Panc1 (cell line): ENCODE measurements at regions not wholly inside any gene's neighbourhood (a gene's known extent, or its start where the extent isn't known, plus 50 kb on each side); places are given as distances from the start of the nearest gene placed in this dataset.

Experiments used
- ATAC-seq: fragments of 200-7000 bp; cut with Tn5 transposase; 2 replicates; pipeline ENCODE4 v1.9.1; 2020; ENCODE audit warnings: mild to moderate bottlenecking, moderate library complexity
- BruUV-seq: library from RNA; stranded (reverse); fragments of 400-500 nt; replicated peaks from 2 replicates; lab custom pipeline; 2021; lab: Mats Ljungman, UMichigan
- CTCF ChIA-PET: fragments of 300-600 bp; sonication (Branson Sonifier 250); formaldehyde crosslinking; loops from one replicate; lab custom pipeline; 2022; ENCODE audit warnings: antibody characterized with exemption; lab: Charles Lee
- POLR2A ChIA-PET: fragments of 300-600 bp; sonication (Branson Sonifier 250); formaldehyde crosslinking; loops from one replicate; lab custom pipeline; 2022; ENCODE audit warnings: antibody characterized with exemption; lab: Charles Lee
- DNase-seq: peaks from one replicate; pipeline ENCODE4 v3.0.0-alpha.2; 2010; ENCODE audit warnings: low read depth, low spot score
- H3K27ac ChIP-seq: 2 replicates; pipeline ENCODE4 v1.5.1; 2011; ENCODE audit warnings: mild to moderate bottlenecking, low read length, inconsistent platforms
- H3K27me3 ChIP-seq: fragments of 200-500 bp; sonication (Bioruptor generic); 2 replicates; pipeline ENCODE4 v1.6.0; 2014; ENCODE audit warnings: low read length, inconsistent platforms; ENCODE audit not compliant: control insufficient read depth, insufficient read depth
- H3K36me3 ChIP-seq: fragments of 200-500 bp; sonication (Bioruptor generic); 2 replicates; pipeline ENCODE4 v1.5.1; 2014; ENCODE audit warnings: inconsistent platforms, mild to moderate bottlenecking, low read length, moderate library complexity; ENCODE audit not compliant: control insufficient read depth, insufficient read depth
- H3K4me1 ChIP-seq: 2 replicates; pipeline ENCODE4 v1.5.1; 2011; ENCODE audit warnings: inconsistent platforms, mild to moderate bottlenecking, low read length, moderate library complexity; ENCODE audit not compliant: control insufficient read depth, insufficient read depth
- H3K4me3 ChIP-seq, 2 experiments: 2 replicates each; pipeline ENCODE4 v1.5.1; 2011 to 2012; ENCODE audit warnings: low read depth in 2 of 2, low read length in 2 of 2, mild to moderate bottlenecking in 2 of 2, inconsistent platforms in 1 of 2, moderate library complexity in 1 of 2
- H3K9me3 ChIP-seq: fragments of 200-500 bp; sonication (Bioruptor generic); 2 replicates; pipeline ENCODE4 v1.5.1; 2014; ENCODE audit warnings: low read depth, mild to moderate bottlenecking, inconsistent platforms, low read length, moderate library complexity; ENCODE audit not compliant: control insufficient read depth, insufficient read depth
- CTCF ChIP-seq: fragments of 450-650 bp; IDR thresholded peaks from 2 replicates; pipeline ENCODE4 v1.5.1; 2017; ENCODE audit warnings: mild to moderate bottlenecking
- POLR2AphosphoS5 ChIP-seq: IDR thresholded peaks from 2 replicates; pipeline ENCODE4 v1.6.1; 2012; ENCODE audit warnings: mild to moderate bottlenecking, low read depth, low read length, moderate library complexity
- REST ChIP-seq, 2 experiments: IDR thresholded peaks; 2 replicates each; pipeline ENCODE4 v1.6.1; 2011 to 2012; ENCODE audit warnings: low read depth in 2 of 2, control low read depth in 1 of 2, low read length in 1 of 2, mild to moderate bottlenecking in 1 of 2, moderate library complexity in 1 of 2; ENCODE audit not compliant: insufficient read depth in 1 of 2
- SIN3A ChIP-seq: IDR thresholded peaks from 2 replicates; pipeline ENCODE4 v1.6.1; 2012; ENCODE audit warnings: low read depth, mild to moderate bottlenecking, low read length, moderate library complexity, borderline replicate concordance; ENCODE audit not compliant: insufficient read depth
- TCF7L2 ChIP-seq: IDR thresholded peaks from 2 replicates; pipeline ENCODE4 v1.6.1; 2011; ENCODE audit warnings: mild to moderate bottlenecking, low read depth, low read length, inconsistent platforms
- in situ Hi-C: cut with HindIII; loops from 2 replicates; pipeline ENCODE4 v1.10.0; 2016; ENCODE audit warnings: low sequenced_read_pairs, low pct_unique_long_range_greater_than_20kb
- intact Hi-C: fragments of 100-400 bp; cut with micrococcal nuclease; formaldehyde crosslinking; loops from one replicate; pipeline ENCODE4 v1.10.0; 2022; ENCODE audit not compliant: unreplicated experiment

DNA sequence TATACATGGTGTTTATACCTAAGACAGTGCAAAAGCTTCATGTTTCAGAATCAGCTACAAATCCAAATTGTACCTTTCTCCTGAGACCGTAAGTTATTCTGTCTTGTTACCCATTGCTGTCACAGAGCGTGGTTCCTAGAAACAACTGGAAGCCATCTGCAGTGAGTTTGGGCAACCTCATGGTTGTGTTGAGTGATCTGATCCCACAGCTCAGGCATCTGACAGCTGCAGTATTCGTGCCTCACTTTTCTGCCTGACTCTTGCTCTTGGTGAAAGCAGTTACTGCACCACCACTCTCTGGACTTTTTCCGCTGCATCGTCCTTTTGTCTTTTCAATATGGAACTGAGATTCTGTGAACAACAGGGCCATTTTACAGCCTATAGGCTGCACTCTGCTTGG lies 752.6 kb downstream of the MAFB start:
- intact Hi-C loops (no loop called here), in situ Hi-C loops (no loop called here)
- DNase-seq (no peak), ATAC-seq (no peak)
- H3K36me3 ChIP-seq: no peaks in the 10 kb centered on the region
- H3K27me3 ChIP-seq: no peaks in the 10 kb centered on the region
- no peaks in the 10 kb centered on the region for H3K4me1 ChIP-seq
- no peaks in the 10 kb centered on the region for H3K9me3 ChIP-seq
- H3K4me3 ChIP-seq: no peak overlapping the region
- TF ChIP-seq SIN3A (no peak), TCF7L2 (no peak), POLR2AphosphoS5 (no peak), REST (IDR thresholded peaks at IDR 0.05; ENCODE audit: insufficient read depth in 1 of 2, low read depth in 2 of 2, low read length in 1 of 2) (no peak), CTCF (no peak)
- CTCF ChIA-PET: no interaction called here
- BruUV-seq: no TSS peak
- no peak overlapping the region for H3K27ac ChIP-seq
- POLR2A ChIA-PET: no interaction called here

DNA sequence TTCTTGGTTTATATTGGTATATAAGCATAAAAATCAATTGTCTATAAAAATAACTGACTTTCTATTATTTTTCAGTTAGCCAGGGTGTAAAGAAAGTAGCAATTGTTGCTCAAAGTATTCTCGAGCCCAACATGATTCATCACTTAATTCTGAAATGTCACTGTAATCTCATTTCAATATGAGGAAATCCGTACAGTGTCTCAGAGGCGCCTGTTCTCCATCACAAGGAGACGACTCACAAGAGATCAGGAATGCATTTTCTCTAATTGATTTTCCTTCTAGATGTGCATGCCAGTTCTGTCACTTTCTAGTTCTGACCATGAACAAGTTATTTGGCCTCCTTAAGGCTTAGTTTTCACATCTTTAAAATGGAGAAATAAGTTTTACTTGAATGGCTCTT lies 753.1 kb downstream of the MAFB start:
- peaks cover 4% of the 10 kb centered on the region; the same call in 1 of the 2 replicates for H3K9me3 ChIP-seq
- POLR2A ChIA-PET: no interaction called here
- no peak overlapping the region for H3K27ac ChIP-seq
- DNase-seq: no peak
- CTCF ChIA-PET: no interaction called here
- no peaks in the 10 kb centered on the region for H3K36me3 ChIP-seq
- in situ Hi-C loops (no loop called here), intact Hi-C loops (no loop called here)
- H3K27me3 ChIP-seq: no peaks in the 10 kb centered on the region
- TF ChIP-seq TCF7L2 (no peak), SIN3A (no peak), REST (IDR thresholded peaks at IDR 0.05; ENCODE audit: insufficient read depth in 1 of 2, low read depth in 2 of 2, low read length in 1 of 2) (no peak), CTCF (no peak), POLR2AphosphoS5 (no peak)
- no peak overlapping the region for H3K4me3 ChIP-seq
- no peaks in the 10 kb centered on the region for H3K4me1 ChIP-seq
- BruUV-seq: no TSS peak
- ATAC-seq: no peak
